ENCODE measurements at regions not wholly inside any gene's neighbourhood (a gene's known extent, or its start where the extent isn't known, plus 50 kb on each side); places are given as distances from the start of the nearest gene placed in this dataset.

GRCh38 chr6:43861212-43861894 is 91.3 kb downstream of the VEGFA start:
- no peak for DNase-seq

GRCh38 chr6:43860285-43860684 is 90.3 kb downstream of the VEGFA start:
- no peak for DNase-seq

- no peak for DNase-seq
Measured at GRCh38 chr6:43859213-43859612, 89.2 kb downstream of the VEGFA start.

- DNase-seq: no peak
Measured at GRCh38 chr6:43858161-43859153, 88.4 kb downstream of the VEGFA start.

- no peak for DNase-seq
Measured at GRCh38 chr6:43856005-43856765, 86.2 kb downstream of the VEGFA start.

GRCh38 chr6:43855247-43855646 is 85.2 kb downstream of the VEGFA start:
- no peak for DNase-seq

- no peak for DNase-seq
Measured at GRCh38 chr6:43853066-43853650, 83.1 kb downstream of the VEGFA start.

- DNase-seq: no peak
Measured at GRCh38 chr6:43852350-43852864, 82.4 kb downstream of the VEGFA start.

- DNase-seq: no peak
Measured at GRCh38 chr6:43851204-43851865, 81.3 kb downstream of the VEGFA start.

- no peak for DNase-seq
Measured at GRCh38 chr6:43850314-43851203, 80.5 kb downstream of the VEGFA start.

GRCh38 chr6:43849844-43850243 is 79.8 kb downstream of the VEGFA start:
- no peak for DNase-seq

GRCh38 chr6:43848671-43849391 is 78.8 kb downstream of the VEGFA start:
- no peak for DNase-seq

- no peak for DNase-seq
Measured at GRCh38 chr6:43847741-43848630, 78.0 kb downstream of the VEGFA start.

- DNase-seq: no peak
Measured at GRCh38 chr6:43846556-43846955, 76.5 kb downstream of the VEGFA start.

GRCh38 chr6:43845646-43846045 is 75.6 kb downstream of the VEGFA start:
- no peak for DNase-seq

- DNase-seq: no peak
Measured at GRCh38 chr6:43843669-43844171, 73.7 kb downstream of the VEGFA start.

GRCh38 chr6:43843097-43843645 is 73.2 kb downstream of the VEGFA start:
- DNase-seq: no peak

GRCh38 chr6:43842231-43842794 is 72.3 kb downstream of the VEGFA start:
- DNase-seq: no peak

Data from stimulated activated CD4-positive, alpha-beta T cell treated with anti-CD3 and anti-CD28 coated beads, Interleukin-12 subunit alpha, Interleukin-12 subunit beta, amount 100 ng/mL, for 4 hours (primary cell).